ENCODE measurements at regions not wholly inside any gene's neighbourhood (a gene's known extent, or its start where the extent isn't known, plus 50 kb on each side); places are given as distances from the start of the nearest gene placed in this dataset.
A peak's percentile ranks its signal among the peaks of the same experiment; 100 is the strongest.

DNA sequence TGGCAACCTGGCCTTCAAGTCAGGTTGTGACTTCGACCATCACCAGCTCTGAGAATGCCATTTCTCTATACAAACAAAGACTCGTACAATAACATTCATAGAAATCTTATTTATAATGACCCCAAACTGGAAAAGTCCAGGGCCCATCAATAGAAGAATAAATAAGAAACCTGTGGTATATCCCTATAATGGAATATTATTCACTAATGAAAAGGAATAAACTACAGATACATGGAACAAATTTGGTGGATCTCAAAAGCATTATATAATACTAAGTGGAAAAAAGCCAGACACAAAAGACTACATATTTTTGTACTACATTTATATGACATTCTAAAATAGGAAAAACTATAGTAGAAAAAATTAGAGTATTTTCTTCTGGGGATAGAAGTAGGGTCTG lies 109.4 kb upstream of the INPP4B start:
- no peaks in the 10 kb centered on the region for H3K36me3 ChIP-seq
- no peaks in the 10 kb centered on the region for H3K27me3 ChIP-seq
- DNase-seq (no peak), ATAC-seq (no peak)
- 91 to 95% methylated on average over 2 of the region's 2 CpGs for WGBS, 2 donors
- no peak overlapping the region for H3K27ac ChIP-seq
- H3K4me1 ChIP-seq = peaks cover 0 to 8% (median 5%) of the 10 kb centered on the region in 9 donors
- peaks cover 0 to 11% (median 0%) of the 10 kb centered on the region in 11 donors for H3K9me3 ChIP-seq
- H3K4me3 ChIP-seq = no peak overlapping the region
- TF ChIP-seq, protein P1, sequence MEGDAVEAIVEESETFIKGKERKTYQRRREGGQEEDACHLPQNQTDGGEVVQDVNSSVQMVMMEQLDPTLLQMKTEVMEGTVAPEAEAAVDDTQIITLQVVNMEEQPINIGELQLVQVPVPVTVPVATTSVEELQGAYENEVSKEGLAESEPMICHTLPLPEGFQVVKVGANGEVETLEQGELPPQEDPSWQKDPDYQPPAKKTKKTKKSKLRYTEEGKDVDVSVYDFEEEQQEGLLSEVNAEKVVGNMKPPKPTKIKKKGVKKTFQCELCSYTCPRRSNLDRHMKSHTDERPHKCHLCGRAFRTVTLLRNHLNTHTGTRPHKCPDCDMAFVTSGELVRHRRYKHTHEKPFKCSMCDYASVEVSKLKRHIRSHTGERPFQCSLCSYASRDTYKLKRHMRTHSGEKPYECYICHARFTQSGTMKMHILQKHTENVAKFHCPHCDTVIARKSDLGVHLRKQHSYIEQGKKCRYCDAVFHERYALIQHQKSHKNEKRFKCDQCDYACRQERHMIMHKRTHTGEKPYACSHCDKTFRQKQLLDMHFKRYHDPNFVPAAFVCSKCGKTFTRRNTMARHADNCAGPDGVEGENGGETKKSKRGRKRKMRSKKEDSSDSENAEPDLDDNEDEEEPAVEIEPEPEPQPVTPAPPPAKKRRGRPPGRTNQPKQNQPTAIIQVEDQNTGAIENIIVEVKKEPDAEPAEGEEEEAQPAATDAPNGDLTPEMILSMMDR (IDR thresholded peaks at IDR 0.05) = no peak
- intact Hi-C loops (cut with DNase I) = no loop called here

DNA sequence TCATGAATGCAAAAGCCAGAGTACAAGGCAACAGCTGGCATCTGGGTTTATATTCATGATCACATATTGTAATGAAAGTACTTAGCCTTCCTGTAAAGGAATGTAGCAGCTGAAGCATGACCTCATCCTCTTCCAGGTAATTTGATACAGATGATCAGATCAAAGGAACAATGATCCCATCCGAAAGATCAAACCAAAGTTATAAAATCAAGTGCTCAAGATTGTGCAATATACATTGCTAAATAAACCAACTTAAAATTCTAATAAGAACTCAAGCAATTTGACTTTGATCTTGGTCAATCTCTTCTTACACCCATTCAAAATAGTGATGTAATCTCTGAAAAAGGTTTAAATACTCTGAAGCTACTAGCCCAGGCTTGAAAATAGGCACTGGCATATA lies 113.1 kb upstream of the INPP4B start:
- Histone ChIP-seq H3K4me1 (peaks cover 0 to 26% (median 20%) of the 10 kb centered on the region in 9 donors), H3K36me3 (no peaks in the 10 kb centered on the region), H3K27me3 (no peaks in the 10 kb centered on the region), H3K4me3 (no peak overlapping the region), H3K9me3 (peaks cover 0 to 8% (median 0%) of the 10 kb centered on the region in 11 donors), H3K27ac (no peak overlapping the region)
- TF ChIP-seq, protein P1 (IDR thresholded peaks at IDR 0.05) = no peak
- DNase-seq (no peak), ATAC-seq (no peak)
- intact Hi-C loops (cut with DNase I) = no loop called here
- 80 to 85% methylated on average over 1 of the region's 1 CpG for WGBS, 2 donors

DNA sequence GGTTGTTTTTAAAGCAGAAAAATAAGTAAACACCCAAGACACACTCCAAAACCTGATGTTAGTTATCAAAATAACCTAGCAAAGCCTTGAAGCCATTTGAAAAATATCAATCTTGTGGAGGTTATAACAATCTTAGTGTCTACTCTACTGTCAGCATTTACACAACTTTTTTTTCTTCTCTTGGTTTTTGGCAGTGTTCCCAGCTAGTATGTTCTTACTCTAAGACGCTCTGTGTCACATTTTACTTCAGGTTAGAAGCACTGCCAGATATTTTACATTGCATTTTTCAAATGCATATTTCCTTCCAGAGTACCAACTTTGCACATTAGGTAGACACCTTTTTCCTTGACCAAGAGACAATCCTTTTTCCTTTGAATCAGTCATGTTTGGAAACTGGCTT lies 114.0 kb upstream of the INPP4B start:
- intact Hi-C loops (cut with DNase I) = no loop called here
- Histone ChIP-seq H3K9me3 (peaks cover 0 to 7% (median 0%) of the 10 kb centered on the region in 11 donors), H3K27me3 (no peaks in the 10 kb centered on the region), H3K36me3 (no peaks in the 10 kb centered on the region), H3K27ac (no peak overlapping the region), H3K4me1 (peaks cover 0 to 26% (median 20%) of the 10 kb centered on the region in 9 donors), H3K4me3 (no peak overlapping the region)
- TF ChIP-seq, protein P1 (IDR thresholded peaks at IDR 0.05) = no peak
- no peak for DNase-seq
- WGBS, 2 donors = 9 to 13% methylated on average over 1 of the region's 1 CpG
- ATAC-seq = peak in 2 of 8 donors; percentile 30 to 39

DNA sequence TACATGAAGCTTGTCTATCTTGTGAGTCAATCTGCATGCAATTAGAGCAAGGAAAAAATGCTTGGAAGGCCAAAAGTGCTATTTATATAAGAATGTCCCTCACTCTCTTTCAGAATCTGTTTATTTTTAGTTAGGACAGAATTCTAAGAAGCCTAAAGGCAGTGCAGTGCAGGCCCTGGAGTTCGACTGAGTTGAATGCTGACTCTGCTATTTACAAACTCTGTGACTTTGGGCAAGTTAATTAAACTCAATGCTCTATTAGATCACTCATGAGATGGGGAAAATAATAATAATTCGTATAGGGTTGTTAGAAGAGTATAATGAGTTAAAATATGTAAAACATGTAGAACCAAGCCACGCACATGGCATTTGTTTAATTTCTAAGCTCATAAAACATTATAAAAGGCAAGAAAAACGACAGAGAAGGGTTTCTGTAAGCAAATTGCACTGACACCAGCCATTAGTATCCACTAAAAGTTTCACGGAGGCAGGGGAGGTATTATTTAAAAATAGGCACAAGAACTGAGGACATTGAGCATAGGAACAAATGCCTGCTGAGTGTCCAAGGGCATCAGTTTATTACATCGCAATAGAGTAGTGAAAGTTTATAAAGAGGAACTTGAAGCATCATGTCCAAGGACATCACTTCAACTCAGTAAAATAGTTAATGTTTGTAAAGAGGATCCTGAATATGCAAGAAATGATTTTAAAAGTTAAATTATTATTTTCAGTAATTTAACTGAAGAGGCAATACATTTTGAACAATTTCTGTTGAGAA lies 115.0 kb upstream of the INPP4B start:
- intact Hi-C loops (cut with DNase I) = no loop called here

More for the DNA sequence above, 115.0 kb upstream of the INPP4B start:
- peak in 3 of 8 donors; percentile 56 to 83 (median 61) for ATAC-seq
- Histone ChIP-seq H3K4me3 (no peak overlapping the region), H3K4me1 (peaks cover 0 to 26% (median 20%) of the 10 kb centered on the region in 9 donors), H3K9me3 (no peaks in the 10 kb centered on the region), H3K27me3 (no peaks in the 10 kb centered on the region), H3K36me3 (no peaks in the 10 kb centered on the region), H3K27ac (no peak overlapping the region)
- TF ChIP-seq, protein P1 (IDR thresholded peaks at IDR 0.05) = no peak
- 52 to 63% methylated on average over 6 of the region's 6 CpGs for WGBS, 2 donors
- no peak for DNase-seq
